Fibroblast of peridontal ligament (primary cell): ENCODE measurements at regions not wholly inside any gene's neighbourhood (a gene's known extent, or its start where the extent isn't known, plus 50 kb on each side); places are given as distances from the start of the nearest gene placed in this dataset.

Experiments
- DNase-seq: peaks from one replicate; pipeline ENCODE4 v3.0.0-alpha.2; 2010; ENCODE audit errors: extremely low read depth

DNA sequence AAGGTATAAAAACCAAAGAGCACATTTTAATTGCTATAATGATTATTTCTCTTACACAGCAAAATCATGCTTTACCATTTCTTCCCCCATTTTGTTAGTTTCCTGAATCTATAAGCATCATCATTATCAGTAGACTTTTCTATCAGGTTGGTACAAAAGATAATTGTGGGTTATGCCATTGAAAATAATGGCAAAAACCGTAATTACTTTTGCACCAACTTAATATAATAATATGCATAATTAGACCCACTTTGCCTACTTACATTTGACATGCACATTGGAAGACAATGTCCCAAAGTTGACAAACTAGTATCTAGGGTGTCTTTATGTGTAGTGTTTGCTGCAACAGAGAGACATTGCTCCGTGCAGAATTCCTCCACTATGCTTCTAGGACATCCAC, 594.2 kb downstream of the LMO4 start:
- no peak for DNase-seq

DNA sequence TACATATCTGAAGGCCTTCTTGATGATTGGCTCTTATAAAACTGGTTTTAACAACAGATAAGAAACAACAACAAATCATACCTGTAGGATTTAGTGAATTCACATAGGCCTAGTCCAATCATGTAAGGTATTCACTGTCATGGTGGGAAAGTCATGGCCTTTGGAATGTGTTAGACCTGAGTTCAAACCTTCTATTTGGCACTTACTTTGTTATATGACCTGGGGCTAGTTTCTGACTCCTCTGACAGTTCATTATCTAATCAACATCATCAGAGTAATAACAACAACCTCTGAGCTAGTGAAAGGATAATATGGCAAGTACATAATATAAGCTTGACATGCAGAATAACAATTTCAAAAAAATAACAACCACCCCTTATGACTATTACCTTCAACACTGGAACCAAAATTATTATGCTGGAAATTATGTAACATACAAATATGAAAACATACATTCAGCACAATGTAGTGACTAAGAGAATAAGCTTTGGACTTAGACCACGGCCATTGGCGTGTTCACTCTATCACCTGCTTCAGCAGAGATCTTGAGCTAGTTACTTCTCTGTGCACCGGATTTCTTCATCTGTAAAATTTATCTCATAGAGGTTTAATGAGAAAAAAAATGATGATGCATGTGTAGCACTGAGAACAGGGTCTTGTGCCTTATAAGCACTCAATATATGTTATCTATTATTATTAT, 597.6 kb downstream of the LMO4 start:
- DNase-seq: no peak

DNA sequence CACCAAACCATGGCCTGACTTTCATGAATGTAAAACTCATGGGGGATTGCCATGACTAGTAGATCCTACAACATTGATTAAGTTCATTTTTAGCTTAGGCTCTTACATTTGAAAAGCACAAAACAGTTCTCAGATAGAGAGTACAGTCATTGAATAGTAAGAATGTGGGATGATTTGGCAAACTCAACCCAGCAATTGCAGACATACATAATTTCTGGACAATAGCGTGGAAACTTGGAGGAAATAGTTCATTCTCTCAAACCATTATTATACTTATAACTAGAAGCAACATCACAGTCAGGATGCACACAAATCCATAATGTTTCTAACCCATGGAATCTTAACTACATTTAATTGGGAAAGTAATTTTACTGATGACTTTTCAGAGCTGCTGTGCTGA, 598.2 kb downstream of the LMO4 start:
- DNase-seq: no peak

DNA sequence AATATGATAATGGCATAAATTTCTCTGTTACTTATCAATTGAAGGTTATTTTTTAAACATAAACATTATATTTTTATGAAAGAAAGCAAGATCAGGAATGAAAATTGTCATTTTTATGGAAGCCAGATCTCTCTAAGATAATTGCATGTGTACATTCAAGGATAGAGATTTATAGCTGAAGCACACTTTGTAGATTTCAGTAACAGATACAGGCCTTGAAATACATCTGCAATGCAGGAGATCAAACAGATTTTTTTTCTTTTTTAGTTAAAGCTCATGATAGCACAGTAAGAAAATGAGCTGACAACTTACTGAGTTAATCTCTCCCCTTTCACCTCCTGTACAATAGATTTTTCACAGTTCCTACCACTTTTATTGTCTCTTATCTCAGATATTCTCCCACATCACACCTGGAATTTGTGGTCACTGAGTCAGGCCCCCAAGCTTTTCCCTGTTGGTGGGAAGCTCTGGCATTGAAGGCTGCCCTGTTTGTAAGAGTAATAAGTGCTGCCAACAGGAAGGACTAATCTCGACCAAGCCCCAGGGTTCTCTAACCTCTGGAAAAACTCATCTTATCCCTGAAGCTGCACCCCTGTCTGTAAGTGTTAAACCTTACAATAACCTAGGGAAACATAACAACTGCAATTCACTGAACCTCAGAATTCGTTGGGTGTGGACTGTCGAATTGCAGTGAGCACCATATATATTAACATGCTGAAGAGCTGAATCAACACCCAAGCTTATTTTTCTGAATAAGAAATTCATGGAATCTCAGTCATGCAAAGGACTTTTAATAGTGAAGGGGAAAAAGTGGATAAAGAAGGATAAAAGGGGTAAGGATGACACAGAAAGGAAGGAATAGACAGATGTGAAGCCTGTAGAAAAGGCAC, 599.0 kb downstream of the LMO4 start:
- no peak for DNase-seq

DNA sequence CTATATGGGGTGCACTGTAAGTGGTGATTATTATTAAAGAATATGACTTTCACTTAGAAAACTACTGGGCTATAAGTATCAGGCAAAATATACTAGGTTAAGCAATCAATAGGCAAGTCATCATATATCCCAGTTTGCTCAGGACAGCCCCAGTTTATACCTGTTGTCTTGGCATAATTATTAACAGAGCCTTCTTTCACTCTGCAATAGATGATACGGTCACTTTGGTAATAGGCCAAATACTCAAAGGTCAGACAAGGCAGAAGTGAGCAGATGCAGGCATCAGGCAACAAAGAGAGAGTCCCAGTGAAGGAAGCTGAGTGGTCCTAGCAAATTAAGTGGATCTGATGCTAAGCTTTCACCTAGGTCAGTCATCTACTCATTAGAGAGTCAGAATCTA, 599.9 kb downstream of the LMO4 start:
- no peak for DNase-seq

DNA sequence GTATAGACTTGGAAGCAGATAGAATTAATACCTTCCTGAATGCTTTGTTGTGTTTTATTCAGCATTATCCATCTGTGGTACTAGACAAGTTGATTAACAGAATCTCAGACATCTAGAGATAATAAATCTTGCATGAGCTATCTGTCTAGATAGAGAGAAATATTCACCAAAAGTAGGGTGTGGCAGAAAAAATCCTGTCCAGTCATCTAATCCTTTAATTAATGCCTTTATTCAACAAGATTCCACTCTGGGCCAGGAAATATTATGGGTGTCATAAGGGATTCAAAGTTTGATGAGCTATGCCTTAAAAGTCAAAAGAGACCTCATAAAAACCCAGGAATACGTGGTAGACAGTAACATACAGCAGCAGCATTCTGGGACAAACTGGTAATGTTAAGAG, 601.2 kb downstream of the LMO4 start:
- no peak for DNase-seq

DNA sequence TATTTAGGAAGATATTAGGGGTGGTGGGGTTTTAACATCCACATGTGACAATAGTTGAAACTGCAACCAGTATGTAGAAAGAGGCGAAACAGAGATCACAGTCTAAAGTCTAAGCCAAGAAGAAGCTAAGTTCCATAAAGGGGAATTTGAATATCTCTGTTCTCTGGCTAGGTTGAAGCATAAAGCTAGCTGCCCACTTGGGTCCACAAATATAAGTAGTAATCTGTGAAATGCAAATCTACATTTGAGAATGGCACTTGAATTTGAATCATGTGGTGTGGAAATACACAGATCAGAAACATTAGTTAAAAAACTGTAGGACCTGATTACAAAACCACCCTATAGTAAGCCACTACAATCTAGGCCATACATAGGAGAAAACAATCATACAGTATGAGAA, 602.1 kb downstream of the LMO4 start:
- no peak for DNase-seq

DNA sequence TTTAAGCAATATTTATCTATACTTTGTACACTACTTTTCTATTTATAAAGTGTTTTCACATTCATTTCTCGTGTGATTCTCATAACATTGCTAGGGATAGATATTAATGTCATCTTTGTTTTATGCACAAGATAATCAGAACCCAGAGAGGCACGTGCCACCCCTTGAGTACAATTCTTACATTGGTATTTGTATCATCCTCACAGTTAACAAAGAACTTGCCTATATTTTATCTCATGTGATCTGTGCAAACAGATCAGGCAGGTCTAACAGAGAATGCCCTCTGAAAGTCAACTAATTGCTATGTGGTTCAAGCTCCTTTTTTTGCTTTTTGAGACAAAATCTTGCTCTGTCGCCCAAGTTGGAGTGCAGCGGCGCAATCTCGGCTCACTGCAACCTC, 604.5 kb downstream of the LMO4 start:
- no peak for DNase-seq

DNA sequence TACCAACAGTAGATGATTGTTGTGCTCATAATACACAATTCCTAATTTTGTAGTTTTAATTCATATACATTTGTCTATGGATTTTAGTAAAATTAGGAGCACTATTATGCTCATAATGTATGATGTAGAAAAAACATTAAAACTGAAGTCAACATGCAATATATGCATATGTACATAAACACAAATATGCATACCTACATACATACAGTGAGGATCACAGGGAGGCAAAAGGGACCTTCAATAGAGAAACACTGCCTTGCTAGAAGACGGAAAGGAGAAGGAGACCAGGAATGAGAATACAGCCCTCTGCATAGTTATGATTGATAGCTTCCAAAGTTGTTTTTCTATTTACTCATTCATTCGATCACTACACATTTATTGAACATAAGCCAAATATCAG, 606.5 kb downstream of the LMO4 start:
- DNase-seq: no peak

DNA sequence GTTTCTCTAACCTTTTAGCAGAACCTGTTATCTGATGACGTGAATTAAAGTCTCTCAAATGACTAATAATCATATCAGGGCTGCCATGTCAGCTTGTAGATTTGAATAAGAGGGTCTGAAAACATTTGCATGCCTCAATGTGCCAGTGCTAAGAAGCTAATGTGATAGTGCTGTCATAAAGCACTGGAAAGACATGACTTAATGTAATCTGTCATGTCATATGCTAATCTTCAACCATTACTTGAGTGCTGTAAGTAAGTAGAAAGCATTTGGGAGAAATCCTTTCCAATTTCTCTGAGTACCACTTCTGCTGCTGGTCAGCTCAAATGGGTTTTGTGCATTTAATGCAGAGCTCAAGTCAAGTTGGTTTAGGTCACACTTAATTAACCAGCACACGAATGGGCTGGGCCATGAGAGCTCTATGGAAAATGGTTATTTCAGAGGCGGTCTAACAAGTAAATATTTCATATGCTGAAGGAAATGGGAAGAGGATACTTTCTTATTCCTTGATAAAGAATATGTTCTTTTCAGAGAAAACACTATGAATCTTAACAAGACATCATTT, 609.2 kb downstream of the LMO4 start:
- no peak for DNase-seq

DNA sequence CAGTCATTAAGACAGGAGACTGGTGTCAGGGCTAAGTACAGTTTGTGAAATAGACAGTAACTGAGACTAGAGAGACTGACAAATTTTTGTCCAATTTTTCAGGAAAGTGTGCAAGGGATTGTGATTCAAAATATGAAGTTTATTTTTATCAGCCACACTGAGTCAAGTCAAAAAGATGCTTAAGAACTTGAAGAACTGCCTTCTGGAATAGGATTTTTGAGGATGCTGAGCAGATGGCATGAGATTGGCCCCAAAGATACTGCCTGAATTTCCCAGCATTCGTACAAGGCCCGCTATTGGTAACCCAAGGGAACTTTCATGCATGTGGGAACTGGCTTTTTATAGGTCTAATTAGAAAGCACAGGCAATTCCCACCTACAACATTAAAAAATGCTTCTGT, 610.0 kb downstream of the LMO4 start:
- DNase-seq: no peak

DNA sequence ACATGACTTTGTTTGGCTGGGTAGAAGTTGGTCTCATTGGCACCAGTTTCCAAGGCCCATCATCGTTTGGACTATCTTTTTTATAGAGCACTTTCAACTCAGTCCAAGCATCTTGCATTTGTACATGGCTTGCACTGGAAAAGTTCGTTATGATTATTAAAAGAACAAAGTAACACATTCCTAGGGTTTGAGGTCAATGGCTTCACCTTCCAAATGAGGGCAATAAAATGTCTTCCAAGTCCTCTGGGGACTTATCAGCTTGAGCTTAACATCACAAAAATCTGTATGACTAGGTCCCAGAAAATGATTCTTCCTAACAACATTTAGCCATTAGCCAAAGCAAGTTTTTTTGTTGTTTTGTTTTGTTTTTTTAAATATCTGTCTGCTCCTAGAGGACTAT, 610.8 kb downstream of the LMO4 start:
- no peak for DNase-seq

DNA sequence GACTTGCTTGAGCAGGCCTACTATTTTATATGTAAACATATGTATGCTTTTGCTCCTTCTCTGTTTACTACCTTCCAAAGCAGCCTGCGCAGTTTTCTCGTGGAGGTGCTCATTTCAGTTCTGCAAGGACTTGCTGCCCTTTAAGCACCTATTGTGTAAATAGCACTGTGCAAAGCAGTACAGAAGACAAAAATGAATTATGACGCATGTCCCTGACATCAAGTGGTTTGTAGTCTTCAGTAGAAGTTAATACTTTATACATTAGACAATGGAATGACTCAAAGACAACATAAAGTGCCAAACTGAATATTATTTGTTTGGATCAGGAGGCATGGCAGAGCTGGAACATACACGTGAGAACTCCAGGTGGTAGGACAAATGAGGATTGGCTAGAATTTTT, 611.7 kb downstream of the LMO4 start:
- DNase-seq: no peak

DNA sequence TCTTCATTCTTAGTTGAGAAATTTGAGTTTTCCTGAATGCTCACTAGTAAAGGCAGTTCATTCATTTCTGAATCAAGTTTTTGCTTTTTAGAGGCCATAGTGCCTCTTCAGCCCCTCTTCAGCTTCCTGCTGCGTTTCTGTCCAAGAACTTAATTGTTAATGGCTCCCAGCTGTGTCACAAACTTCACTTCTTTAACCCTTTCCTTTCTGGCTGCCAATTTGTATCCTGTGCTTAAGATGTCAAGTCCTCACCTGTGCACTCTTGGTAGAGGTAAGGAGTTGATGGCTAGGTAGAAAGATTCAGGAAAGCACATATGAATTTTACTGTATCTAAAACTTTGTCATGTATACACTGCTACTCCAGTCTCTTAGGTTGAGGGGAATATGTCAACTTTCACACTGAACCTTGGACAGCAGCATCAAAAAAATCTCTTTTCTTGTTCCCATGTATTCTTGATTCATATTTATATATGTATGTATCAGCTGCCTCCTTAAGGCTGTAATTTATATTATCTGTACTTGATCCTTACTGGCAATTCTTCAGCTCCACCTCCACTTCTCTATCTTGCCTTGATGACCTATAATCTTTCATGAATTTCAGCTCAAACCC, 612.8 kb downstream of the LMO4 start:
- DNase-seq: no peak

DNA sequence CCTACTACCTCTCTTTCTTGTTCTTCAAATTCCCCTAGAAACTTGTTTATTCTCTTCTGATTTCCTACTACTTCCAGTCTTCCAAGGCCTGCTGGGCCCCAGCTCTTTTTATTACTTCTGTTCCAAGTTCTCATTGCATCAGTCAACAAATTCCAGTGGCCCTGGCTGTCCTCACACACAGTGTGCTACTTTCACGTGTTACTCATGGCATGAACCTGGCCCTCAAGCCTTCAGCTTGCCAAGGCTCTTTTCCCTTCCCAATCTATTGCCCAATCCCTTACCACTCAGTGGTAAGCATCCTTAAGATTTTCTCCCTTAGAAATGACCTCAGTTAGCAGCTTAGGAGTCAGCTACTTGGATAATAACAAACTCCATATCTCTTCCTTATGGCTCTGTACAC, 613.5 kb downstream of the LMO4 start:
- peak; percentile 83 for DNase-seq

DNA sequence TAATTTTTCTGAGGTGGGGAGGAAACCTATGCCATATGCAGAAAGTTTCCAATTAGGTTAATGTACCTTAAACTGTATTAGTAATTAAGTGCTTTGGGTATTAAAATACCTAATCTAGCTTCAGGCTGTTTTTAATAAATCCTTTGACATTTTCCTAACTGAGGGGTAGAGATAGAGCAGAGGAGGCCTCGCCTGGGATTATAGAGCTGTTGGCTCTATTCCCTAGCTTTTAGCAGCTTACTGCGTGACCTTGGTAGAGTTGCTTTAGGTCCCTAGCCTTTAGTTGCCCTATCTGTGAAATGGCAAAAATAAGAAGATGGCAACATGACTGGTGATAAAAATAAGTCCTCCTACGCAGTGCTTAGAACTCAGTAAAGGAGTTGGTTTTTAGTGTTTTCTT, 621.0 kb downstream of the LMO4 start:
- no peak for DNase-seq

DNA sequence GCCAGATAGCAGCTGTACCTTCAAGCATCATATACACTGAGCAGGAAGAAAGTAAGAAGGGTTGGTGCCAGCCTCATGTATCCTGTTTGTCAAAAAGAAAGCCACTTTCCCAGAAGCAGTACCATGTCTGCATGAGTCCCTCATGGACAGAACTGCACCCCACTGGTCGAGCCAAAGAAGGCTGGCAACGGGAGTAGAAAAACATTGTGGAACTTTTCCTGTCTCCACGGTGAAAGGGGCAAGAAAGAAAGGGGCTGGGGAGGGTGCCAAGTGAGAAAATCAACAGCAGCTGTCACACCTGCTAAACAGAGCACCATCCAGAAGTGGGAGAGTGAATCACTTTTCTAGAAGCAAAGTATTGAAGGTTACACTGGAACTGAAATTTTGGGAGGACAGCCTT, 621.7 kb downstream of the LMO4 start:
- no peak for DNase-seq

DNA sequence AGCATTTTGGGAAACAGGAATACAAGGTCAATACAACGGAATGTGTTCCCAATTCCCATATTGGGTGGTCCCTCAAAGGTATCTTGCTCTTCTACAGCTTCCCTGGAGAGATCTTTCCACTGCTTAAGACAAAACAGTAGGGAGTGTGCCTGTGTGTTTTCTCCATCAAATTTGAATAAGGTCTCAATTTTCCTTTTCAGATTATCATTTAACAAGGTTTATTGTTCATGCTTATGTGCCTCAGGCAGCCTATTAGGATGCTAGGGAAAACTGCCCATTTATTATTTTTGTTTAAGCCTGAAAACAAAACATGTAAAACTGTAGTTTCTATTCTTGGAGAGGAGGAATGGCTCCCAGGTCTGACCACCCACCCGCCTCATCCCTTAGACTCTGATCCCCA, 622.7 kb downstream of the LMO4 start:
- no peak for DNase-seq

DNA sequence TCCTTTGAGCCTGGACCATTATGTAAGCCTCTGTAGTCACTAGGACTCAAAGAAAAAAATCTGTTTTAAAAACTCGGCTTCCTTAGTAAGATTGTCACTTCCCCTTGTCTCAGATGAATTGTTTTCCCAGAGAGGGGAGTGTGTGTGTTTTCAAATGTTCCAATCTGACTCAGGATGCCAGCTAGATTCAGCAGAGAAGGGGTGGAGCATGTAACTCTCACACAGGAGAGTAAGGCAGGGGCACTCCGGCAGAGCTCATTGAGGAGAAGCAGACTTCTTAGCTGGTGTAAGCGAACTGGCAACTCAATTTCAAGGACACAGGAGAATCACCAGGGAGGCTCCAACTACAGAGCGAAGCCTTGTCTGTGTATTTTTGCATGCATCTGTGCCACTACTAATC, 623.2 kb downstream of the LMO4 start:
- DNase-seq: no peak

DNA sequence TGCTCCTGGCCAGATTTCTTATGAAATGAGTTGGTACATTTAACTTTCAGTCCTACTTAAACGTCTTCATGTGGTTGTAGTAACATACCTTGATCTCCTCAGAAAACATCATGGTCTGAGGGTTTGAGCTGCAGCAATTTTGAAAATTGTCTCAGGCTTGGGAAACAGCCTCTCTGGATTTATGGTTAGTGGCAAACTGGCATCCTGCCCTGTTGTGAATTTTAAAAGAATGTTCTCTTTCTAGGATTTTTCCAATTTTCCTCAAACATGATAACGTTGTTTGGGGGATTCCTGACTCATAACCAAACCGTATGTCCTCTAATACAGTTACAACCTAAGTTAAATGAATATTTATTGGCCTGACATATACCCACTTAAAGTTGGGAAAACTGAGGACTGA, 624.4 kb downstream of the LMO4 start:
- no peak for DNase-seq

DNA sequence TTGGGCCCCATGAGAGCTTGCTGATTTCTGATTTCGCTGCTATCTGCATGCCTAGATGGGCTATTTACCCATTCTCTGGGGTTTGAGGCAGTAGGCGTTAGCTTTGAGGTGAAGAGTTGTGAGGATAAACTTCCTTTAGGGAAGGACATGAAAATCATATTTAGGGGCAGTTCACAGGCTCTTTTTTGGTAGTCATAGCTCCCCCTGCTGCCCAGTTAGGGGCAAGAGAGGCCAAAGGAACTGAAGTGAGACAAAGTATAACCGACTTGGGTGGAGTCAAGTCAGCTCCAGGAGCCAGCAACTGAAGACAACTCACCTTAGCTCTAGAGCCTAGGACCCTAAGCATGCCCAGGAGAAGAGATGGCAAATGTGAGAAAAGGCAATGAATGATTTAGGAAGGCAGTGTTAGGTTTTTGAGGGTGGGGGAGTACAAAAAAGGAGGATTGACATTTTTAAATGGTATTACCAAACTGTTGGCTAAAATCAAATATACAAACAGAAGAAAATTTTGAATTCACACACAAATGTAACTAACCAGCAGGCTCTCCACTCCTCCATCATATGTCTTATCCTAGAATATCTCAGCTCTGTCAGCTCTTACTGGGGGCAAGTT, 625.2 kb downstream of the LMO4 start:
- DNase-seq: peak; percentile 82

DNA sequence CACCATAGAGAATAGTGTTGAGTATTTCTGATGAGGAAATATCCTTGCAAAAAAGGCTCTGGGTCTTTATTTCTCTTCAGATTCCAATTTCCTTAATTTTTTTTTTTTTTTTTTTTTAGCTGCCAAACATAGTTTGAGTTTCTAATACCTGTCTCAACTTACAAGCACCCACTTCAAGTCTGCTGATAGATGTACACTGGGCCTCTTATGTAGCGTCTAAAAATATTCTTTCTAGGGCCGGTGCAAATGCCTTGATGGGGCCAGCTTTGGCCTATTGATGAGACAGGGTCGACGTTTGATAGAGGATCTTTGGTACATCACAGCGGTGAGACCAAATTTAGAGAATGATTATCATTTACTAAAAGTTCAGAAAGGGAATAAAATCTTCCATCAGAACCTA, 626.4 kb downstream of the LMO4 start:
- DNase-seq: no peak
